Astrocyte of the spinal cord (primary cell): ENCODE measurements at regions not wholly inside any gene's neighbourhood (a gene's known extent, or its start where the extent isn't known, plus 50 kb on each side); places are given as distances from the start of the nearest gene placed in this dataset.
"Not testable (repeated sequence)": the region's sequence is repeated elsewhere in the genome, so short reads cannot be mapped to it uniquely, and the experiment has no call there.

Source experiments
- DNase-seq: peaks from one replicate; pipeline ENCODE4 v3.0.0; 2011; ENCODE audit warnings: low read depth, low spot score
- H3K4me3 ChIP-seq: 2 replicates; pipeline ENCODE4 v1.5.1; 2011; ENCODE audit warnings: low read depth, mild to moderate bottlenecking, low read length, moderate library complexity
- in situ Hi-C: cut with HindIII; loops from 2 replicates; pipeline ENCODE4 v1.10.0; 2017; ENCODE audit warnings: low sequenced_read_pairs
- TF ChIP-seq, protein P1 (sequence below): IDR thresholded peaks from 2 replicates; pipeline ENCODE4 v1.5.1; 2012; ENCODE audit warnings: low read depth, mild to moderate bottlenecking, low read length, inconsistent platforms

DNA sequence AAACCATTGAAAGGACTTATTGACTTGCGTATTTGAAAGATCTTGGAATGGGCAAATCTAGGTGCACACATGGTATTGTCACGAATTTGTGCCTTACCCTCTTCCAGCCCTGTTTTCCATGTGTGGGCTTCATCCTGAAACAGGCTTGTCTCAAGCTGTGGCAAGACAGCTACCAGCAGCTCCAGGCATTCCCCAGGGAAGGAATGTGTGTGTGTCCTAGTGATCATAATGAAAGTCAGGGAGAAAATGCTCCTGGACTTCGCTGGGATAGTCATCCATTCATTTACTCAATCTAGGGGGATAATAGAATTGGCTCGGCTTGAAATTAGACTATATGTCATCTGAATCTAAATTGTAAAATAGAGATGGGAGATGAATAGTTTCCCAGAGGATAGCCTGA lies 676.2 kb downstream of the CBLN4 start:
- TF ChIP-seq, protein P1, sequence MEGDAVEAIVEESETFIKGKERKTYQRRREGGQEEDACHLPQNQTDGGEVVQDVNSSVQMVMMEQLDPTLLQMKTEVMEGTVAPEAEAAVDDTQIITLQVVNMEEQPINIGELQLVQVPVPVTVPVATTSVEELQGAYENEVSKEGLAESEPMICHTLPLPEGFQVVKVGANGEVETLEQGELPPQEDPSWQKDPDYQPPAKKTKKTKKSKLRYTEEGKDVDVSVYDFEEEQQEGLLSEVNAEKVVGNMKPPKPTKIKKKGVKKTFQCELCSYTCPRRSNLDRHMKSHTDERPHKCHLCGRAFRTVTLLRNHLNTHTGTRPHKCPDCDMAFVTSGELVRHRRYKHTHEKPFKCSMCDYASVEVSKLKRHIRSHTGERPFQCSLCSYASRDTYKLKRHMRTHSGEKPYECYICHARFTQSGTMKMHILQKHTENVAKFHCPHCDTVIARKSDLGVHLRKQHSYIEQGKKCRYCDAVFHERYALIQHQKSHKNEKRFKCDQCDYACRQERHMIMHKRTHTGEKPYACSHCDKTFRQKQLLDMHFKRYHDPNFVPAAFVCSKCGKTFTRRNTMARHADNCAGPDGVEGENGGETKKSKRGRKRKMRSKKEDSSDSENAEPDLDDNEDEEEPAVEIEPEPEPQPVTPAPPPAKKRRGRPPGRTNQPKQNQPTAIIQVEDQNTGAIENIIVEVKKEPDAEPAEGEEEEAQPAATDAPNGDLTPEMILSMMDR = no peak
- in situ Hi-C loops = no loop called here
- no peak overlapping the region for H3K4me3 ChIP-seq
- DNase-seq = no peak

DNA sequence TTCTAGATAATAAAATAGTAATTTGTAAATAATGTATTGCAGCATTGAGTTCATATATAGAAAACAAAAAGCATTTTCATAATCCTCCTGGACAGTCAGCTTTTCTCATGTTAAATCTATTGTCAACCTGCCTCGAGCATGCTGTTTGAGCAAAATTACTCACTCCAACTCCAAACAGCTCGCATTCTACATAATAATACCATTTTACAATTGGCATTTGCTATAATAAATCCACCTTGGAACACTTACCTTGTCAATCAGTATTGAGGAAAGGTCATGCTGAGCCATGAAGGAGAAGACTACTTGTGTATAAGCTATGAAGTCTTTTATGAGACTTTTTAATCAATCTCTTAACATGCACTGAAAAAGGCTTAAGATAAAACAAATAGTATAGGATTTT lies 682.6 kb downstream of the CBLN4 start:
- TF ChIP-seq, protein P1 = no peak
- in situ Hi-C loops = no loop called here
- DNase-seq = no peak
- no peak overlapping the region for H3K4me3 ChIP-seq

DNA sequence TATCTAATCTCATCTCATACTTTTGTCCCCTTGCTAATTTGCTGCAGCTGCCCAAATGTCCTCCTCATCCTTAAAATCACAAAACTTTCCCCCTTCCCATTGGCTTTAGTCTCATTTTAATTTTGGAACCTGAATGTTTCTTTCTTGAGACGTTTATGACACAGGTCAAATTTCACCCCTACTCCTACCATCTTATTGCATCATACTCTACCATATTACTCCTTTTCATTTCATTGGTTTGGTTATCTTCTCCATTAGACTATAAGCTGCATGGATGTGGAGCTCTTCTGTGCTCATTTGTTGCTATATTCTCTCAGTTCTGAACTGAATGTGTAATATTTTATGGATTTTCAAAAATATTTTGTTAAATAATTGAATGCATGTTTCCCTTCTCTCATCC lies 688.6 kb downstream of the CBLN4 start:
- in situ Hi-C loops = no loop called here
- H3K4me3 ChIP-seq = no peak overlapping the region
- TF ChIP-seq, protein P1 = no peak
- no peak for DNase-seq

DNA sequence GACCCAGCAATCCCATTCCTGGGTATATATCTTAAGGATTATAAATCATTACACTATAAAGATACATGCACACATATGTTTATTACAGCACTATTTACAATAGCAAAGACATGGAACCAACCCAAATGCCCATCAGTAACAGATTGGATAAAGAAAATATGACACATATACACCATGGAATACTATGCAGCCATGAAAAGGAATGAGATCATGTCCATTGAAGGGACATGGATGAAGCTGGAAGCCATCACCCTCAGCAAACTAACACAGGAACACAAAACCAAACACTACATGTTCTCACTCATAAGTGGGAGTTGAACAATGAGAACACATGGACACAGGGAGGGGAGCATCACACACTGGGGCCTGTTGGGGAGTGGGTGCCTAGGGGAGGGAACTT lies 694.5 kb downstream of the CBLN4 start:
- DNase-seq, in situ Hi-C loops, H3K4me3 ChIP-seq: not testable (repeated sequence)

DNA sequence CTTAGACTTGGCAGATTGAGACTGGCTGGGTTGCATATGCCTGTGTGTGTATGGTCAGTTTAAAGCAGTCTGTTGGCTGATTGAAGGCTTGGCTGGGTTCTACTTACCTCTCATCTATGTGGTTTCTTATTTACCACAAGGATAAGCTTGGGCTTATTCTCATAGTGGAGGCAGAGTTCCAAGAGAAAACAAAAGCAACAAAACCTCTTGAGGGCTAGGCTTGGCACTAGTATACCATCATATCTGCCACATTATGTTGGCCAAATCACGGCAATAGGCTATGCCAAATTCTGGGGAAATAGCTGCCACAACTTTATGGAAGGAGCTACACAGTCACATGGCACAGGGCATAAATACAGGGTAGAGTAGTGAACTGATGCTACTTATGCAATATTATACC lies 714.1 kb downstream of the CBLN4 start:
- no peak for DNase-seq
- TF ChIP-seq, protein P1 = no peak
- in situ Hi-C loops = no loop called here
- H3K4me3 ChIP-seq = no peak overlapping the region

DNA sequence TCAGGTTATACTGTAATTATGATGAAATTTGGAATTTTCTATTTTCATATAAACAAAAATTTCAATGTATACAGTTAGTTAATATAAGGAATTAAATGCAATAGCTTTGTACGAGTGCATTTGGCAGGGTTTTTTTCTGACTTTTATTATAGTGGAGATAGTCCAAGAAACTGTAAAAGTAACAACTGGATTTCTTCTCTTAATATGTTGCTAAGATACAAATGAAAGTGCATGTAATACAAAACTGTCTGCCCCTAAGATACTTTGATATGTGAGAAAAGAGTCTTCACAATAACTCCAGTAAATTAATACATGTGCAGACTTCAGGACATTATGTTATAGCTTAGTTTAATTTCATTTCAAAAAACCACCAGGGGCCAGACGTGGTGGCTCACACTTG lies 721.4 kb downstream of the CBLN4 start:
- no peak overlapping the region for H3K4me3 ChIP-seq
- no peak for DNase-seq
- TF ChIP-seq, protein P1 = no peak
- in situ Hi-C loops = no loop called here

DNA sequence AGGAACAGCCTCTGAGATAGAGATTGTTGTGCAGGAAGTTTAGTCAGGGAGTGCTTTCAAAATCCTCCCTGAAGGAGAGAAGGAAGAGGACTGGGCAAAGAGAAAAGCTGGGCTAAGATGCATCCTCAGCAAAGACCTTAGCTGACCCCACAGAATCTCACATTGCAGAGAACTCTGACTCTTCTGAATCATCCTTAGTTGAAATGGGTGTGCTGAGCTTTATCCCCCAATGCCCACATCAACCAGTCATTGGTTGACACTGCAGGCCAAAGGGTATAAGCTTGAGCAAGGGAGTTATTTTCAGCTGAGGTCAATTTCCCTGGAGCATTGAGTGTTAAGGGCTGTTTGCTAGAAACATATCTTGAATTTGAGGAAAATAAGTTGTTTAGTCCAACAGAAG lies 732.2 kb downstream of the CBLN4 start:
- TF ChIP-seq, protein P1 = no peak
- no peak overlapping the region for H3K4me3 ChIP-seq
- in situ Hi-C loops = no loop called here
- no peak for DNase-seq
